Liver (tissue), 8 donors: ENCODE measurements at regions not wholly inside any gene's neighbourhood (a gene's known extent, or its start where the extent isn't known, plus 50 kb on each side); places are given as distances from the start of the nearest gene placed in this dataset.

ENCODE experiments used
- DNase-seq: peaks from one replicate; pipeline ENCODE4 v3.0.0-alpha.2; 2017; ENCODE audit warnings: low spot score
- H3K27ac ChIP-seq, 2 donors: one replicate each; pipeline ENCODE4 v1.7.0; 2013; ENCODE audit warnings: inconsistent platforms in 2 of 2, low read length in 2 of 2, control low read depth in 1 of 2, low read depth in 1 of 2, mild to moderate bottlenecking in 1 of 2
- H3K27me3 ChIP-seq, 4 donors: one replicate each; pipeline versions ENCODE4 v1.6.1 to v1.7.0; 2013; ENCODE audit warnings: low read length in 3 of 4, inconsistent platforms in 1 of 4, mild to moderate bottlenecking in 1 of 4, moderate library complexity in 1 of 4; ENCODE audit not compliant: control insufficient read depth in 4 of 4, insufficient read depth in 4 of 4
- H3K36me3 ChIP-seq, 4 donors: one replicate each; pipeline versions ENCODE4 v1.6.1 to v1.7.0; 2013; ENCODE audit warnings: low read length in 3 of 4, mild to moderate bottlenecking in 3 of 4, low read depth in 1 of 4, moderate library complexity in 1 of 4; ENCODE audit not compliant: control insufficient read depth in 4 of 4, insufficient read depth in 3 of 4
- H3K4me1 ChIP-seq, 4 donors: one replicate each; pipeline versions ENCODE4 v1.6.1 to v1.7.0; 2013; ENCODE audit warnings: low read length in 3 of 4, mild to moderate bottlenecking in 3 of 4, moderate library complexity in 1 of 4; ENCODE audit not compliant: control insufficient read depth in 4 of 4, insufficient read depth in 4 of 4
- H3K4me3 ChIP-seq, 3 donors: one replicate each; pipeline versions ENCODE4 v1.6.1 to v1.7.0; 2013; ENCODE audit warnings: low read length in 3 of 3, control low read depth in 1 of 3, low read depth in 1 of 3, mild to moderate bottlenecking in 1 of 3
- H3K9ac ChIP-seq, 2 donors: one replicate each; pipeline ENCODE4 v1.7.0; 2013; ENCODE audit warnings: low read length in 2 of 2, mild to moderate bottlenecking in 2 of 2, moderate library complexity in 2 of 2, control low read depth in 1 of 2, low read depth in 1 of 2
- H3K9me3 ChIP-seq, 4 donors: one replicate each; pipeline versions ENCODE4 v1.6.1 to v1.7.0; 2013; ENCODE audit warnings: low read length in 3 of 4; ENCODE audit not compliant: control insufficient read depth in 4 of 4
- EGR1 ChIP-seq, 2 donors: IDR thresholded peaks; 2 replicates each; pipeline ENCODE4 v1.6.1; 2016 to 2018; ENCODE audit warnings: antibody characterized with exemption in 2 of 2, low read depth in 2 of 2
- FOXA1 ChIP-seq: IDR thresholded peaks from 2 replicates; pipeline ENCODE4 v1.6.1; 2016; ENCODE audit warnings: antibody characterized with exemption
- FOXA2 ChIP-seq: IDR thresholded peaks from 2 replicates; pipeline ENCODE4 v1.6.1; 2016; ENCODE audit warnings: antibody characterized with exemption
- GABPA ChIP-seq, 2 donors: IDR thresholded peaks in 1 of 2; conservative IDR thresholded peaks in 1 of 2; 2 replicates each; pipeline ENCODE4 v1.6.1; 2016; ENCODE audit warnings: antibody characterized with exemption in 2 of 2, mild to moderate bottlenecking in 1 of 2, moderate library complexity in 1 of 2
- HNF4A ChIP-seq, 2 donors: conservative IDR thresholded peaks; 2 replicates each; pipeline ENCODE4 v1.6.1; 2016; ENCODE audit warnings: antibody characterized with exemption in 2 of 2, mild to moderate bottlenecking in 2 of 2
- HNF4G ChIP-seq: IDR thresholded peaks from 2 replicates; pipeline ENCODE4 v1.6.1; 2016; ENCODE audit warnings: antibody characterized with exemption
- JUND ChIP-seq, 2 donors: IDR thresholded peaks; 2 replicates each; pipeline ENCODE4 v1.6.1; 2016; ENCODE audit warnings: antibody characterized with exemption in 2 of 2
- NR2F2 ChIP-seq: IDR thresholded peaks from 2 replicates; pipeline ENCODE4 v1.6.1; 2016; ENCODE audit warnings: antibody characterized with exemption
- RAD21 ChIP-seq, 2 donors: IDR thresholded peaks; 2 replicates each; pipeline ENCODE4 v1.6.1; 2016; ENCODE audit warnings: antibody characterized with exemption in 2 of 2, mild to moderate bottlenecking in 2 of 2
- RXRA ChIP-seq, 2 donors: IDR thresholded peaks; 2 replicates each; pipeline ENCODE4 v1.6.1; 2017 to 2018; ENCODE audit warnings: antibody characterized with exemption in 2 of 2, mild to moderate bottlenecking in 1 of 2
- SP1 ChIP-seq: IDR thresholded peaks from 2 replicates; pipeline ENCODE4 v1.6.1; 2018; ENCODE audit warnings: antibody characterized with exemption, mild to moderate bottlenecking
- TAF1 ChIP-seq: conservative IDR thresholded peaks from 2 replicates; pipeline ENCODE4 v1.6.1; 2016; ENCODE audit warnings: antibody characterized with exemption, mild to moderate bottlenecking
- YY1 ChIP-seq: IDR thresholded peaks from 2 replicates; pipeline ENCODE4 v1.6.1; 2016; ENCODE audit warnings: antibody characterized with exemption, mild to moderate bottlenecking
- WGBS: extraction: QIAGEN DNeasy Blood & Tissue Kit; methylation state at CpG from one replicate; pipeline ENCODE4 v1.1.7; 2013; 5-methylcytosine and 5-hydroxymethylcytosine counted together
- TF ChIP-seq, protein P1 (sequence below): IDR thresholded peaks from 2 replicates; pipeline ENCODE4 v1.6.1; 2016; ENCODE audit warnings: antibody characterized with exemption
- TF ChIP-seq, protein P2 (sequence below): fragments of 150-350 bp; IDR thresholded peaks from 2 replicates; pipeline ENCODE4 v1.5.1; 2017; ENCODE audit warnings: improper control_type of control experiment, low read depth, low read length; ENCODE audit not compliant: missing input control
- TF ChIP-seq, protein P3 (sequence below): IDR thresholded peaks from 2 replicates; pipeline ENCODE4 v1.6.1; 2016; ENCODE audit warnings: antibody characterized with exemption
- TF ChIP-seq, protein P4 (sequence below): IDR thresholded peaks from 2 replicates; pipeline ENCODE4 v1.6.1; 2016; ENCODE audit warnings: antibody characterized with exemption
- TF ChIP-seq, protein P5 (sequence below): IDR thresholded peaks from 2 replicates; pipeline ENCODE4 v1.6.1; 2016; ENCODE audit warnings: antibody characterized with exemption, mild to moderate bottlenecking
- donor health status: healthy.
- donor health status: healthy.
- donor health status: healthy.
- donor health status: healthy.
- donor health status: healthy.

DNA sequence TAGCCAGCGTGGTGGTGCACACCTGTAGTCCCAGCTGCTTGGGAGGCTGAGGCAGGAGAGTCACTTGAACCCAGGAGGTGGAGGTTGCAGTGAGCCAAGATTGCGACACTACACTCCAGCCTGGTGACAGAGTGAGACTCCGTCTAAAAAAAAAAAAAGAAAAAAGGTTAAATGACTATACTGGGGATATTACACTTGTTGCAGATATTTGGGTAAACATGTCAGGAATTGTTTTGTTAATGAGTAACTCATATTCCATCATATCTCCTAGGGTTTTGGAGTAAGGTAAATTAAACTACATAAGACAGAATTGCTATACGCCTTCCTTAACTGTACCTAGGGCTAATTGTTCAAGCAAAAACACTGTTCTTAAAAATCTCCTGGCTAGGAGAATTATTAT is 291.4 kb upstream of the IGFBP7 start (continued):
- TF ChIP-seq, protein P1, sequence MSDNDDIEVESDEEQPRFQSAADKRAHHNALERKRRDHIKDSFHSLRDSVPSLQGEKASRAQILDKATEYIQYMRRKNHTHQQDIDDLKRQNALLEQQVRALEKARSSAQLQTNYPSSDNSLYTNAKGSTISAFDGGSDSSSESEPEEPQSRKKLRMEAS: no peak
- TF ChIP-seq, protein P2, sequence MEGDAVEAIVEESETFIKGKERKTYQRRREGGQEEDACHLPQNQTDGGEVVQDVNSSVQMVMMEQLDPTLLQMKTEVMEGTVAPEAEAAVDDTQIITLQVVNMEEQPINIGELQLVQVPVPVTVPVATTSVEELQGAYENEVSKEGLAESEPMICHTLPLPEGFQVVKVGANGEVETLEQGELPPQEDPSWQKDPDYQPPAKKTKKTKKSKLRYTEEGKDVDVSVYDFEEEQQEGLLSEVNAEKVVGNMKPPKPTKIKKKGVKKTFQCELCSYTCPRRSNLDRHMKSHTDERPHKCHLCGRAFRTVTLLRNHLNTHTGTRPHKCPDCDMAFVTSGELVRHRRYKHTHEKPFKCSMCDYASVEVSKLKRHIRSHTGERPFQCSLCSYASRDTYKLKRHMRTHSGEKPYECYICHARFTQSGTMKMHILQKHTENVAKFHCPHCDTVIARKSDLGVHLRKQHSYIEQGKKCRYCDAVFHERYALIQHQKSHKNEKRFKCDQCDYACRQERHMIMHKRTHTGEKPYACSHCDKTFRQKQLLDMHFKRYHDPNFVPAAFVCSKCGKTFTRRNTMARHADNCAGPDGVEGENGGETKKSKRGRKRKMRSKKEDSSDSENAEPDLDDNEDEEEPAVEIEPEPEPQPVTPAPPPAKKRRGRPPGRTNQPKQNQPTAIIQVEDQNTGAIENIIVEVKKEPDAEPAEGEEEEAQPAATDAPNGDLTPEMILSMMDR: no peak
- TF ChIP-seq TAF1: no peak

DNA sequence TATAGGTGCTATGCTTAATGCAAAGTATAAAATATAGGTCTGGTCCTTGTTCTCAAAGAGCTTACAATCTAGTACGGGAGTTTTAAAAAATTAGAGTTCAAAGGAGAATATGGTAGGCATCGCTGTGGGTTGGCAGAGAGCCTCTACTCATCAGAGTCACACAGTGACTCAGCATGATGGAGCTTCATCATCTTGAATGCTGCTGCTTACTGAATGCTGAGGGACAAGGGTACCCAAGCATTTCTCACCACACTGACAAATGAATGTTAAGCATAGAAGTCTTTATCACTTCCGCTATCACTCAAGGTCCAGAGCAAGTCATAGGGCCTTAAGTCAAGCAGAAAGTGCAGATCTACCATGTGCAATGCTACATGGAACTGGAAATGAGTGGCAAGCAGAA is 268.6 kb upstream of the IGFBP7 start:
- WGBS: 84% methylated on average over 3 of the region's 3 CpGs
- no peaks in the 10 kb centered on the region for H3K9me3 ChIP-seq
- no peaks in the 10 kb centered on the region for H3K36me3 ChIP-seq
- no peak overlapping the region for H3K27ac ChIP-seq
- no peak overlapping the region for H3K9ac ChIP-seq
- no peak for DNase-seq
- no peaks in the 10 kb centered on the region for H3K27me3 ChIP-seq
- H3K4me3 ChIP-seq: no peak overlapping the region
- H3K4me1 ChIP-seq: no peaks in the 10 kb centered on the region
- no peak for TF ChIP-seq HNF4A (conservative IDR thresholded peaks at IDR 0.05)
- TF ChIP-seq FOXA1: no peak
- no peak for TF ChIP-seq NR2F2
- TF ChIP-seq, protein P2: no peak
- TF ChIP-seq, protein P3, sequence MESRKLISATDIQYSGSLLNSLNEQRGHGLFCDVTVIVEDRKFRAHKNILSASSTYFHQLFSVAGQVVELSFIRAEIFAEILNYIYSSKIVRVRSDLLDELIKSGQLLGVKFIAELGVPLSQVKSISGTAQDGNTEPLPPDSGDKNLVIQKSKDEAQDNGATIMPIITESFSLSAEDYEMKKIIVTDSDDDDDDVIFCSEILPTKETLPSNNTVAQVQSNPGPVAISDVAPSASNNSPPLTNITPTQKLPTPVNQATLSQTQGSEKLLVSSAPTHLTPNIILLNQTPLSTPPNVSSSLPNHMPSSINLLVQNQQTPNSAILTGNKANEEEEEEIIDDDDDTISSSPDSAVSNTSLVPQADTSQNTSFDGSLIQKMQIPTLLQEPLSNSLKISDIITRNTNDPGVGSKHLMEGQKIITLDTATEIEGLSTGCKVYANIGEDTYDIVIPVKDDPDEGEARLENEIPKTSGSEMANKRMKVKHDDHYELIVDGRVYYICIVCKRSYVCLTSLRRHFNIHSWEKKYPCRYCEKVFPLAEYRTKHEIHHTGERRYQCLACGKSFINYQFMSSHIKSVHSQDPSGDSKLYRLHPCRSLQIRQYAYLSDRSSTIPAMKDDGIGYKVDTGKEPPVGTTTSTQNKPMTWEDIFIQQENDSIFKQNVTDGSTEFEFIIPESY: no peak
- TF ChIP-seq, protein P1: no peak
- TF ChIP-seq RAD21 (IDR thresholded peaks at IDR 0.05): no peak
- TF ChIP-seq, protein P4, sequence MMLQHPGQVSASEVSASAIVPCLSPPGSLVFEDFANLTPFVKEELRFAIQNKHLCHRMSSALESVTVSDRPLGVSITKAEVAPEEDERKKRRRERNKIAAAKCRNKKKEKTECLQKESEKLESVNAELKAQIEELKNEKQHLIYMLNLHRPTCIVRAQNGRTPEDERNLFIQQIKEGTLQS: no peak
- no peak for TF ChIP-seq GABPA (IDR thresholded peaks at IDR 0.05 in 1 of 2, conservative IDR thresholded peaks at IDR 0.05 in 1 of 2)
- no peak for TF ChIP-seq SP1
- no peak for TF ChIP-seq JUND (IDR thresholded peaks at IDR 0.05)
- TF ChIP-seq, protein P5, sequence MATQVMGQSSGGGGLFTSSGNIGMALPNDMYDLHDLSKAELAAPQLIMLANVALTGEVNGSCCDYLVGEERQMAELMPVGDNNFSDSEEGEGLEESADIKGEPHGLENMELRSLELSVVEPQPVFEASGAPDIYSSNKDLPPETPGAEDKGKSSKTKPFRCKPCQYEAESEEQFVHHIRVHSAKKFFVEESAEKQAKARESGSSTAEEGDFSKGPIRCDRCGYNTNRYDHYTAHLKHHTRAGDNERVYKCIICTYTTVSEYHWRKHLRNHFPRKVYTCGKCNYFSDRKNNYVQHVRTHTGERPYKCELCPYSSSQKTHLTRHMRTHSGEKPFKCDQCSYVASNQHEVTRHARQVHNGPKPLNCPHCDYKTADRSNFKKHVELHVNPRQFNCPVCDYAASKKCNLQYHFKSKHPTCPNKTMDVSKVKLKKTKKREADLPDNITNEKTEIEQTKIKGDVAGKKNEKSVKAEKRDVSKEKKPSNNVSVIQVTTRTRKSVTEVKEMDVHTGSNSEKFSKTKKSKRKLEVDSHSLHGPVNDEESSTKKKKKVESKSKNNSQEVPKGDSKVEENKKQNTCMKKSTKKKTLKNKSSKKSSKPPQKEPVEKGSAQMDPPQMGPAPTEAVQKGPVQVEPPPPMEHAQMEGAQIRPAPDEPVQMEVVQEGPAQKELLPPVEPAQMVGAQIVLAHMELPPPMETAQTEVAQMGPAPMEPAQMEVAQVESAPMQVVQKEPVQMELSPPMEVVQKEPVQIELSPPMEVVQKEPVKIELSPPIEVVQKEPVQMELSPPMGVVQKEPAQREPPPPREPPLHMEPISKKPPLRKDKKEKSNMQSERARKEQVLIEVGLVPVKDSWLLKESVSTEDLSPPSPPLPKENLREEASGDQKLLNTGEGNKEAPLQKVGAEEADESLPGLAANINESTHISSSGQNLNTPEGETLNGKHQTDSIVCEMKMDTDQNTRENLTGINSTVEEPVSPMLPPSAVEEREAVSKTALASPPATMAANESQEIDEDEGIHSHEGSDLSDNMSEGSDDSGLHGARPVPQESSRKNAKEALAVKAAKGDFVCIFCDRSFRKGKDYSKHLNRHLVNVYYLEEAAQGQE: no peak
- TF ChIP-seq YY1: no peak
- no peak for TF ChIP-seq FOXA2
- TF ChIP-seq TAF1: no peak
- TF ChIP-seq HNF4G: no peak
- TF ChIP-seq RXRA (IDR thresholded peaks at IDR 0.05): no peak
- TF ChIP-seq EGR1 (IDR thresholded peaks at IDR 0.05; ENCODE audit: low read depth in 2 of 2): no peak
